ENCODE measurements at regions not wholly inside any gene's neighbourhood (a gene's known extent, or its start where the extent isn't known, plus 50 kb on each side); places are given as distances from the start of the nearest gene placed in this dataset.

DNA sequence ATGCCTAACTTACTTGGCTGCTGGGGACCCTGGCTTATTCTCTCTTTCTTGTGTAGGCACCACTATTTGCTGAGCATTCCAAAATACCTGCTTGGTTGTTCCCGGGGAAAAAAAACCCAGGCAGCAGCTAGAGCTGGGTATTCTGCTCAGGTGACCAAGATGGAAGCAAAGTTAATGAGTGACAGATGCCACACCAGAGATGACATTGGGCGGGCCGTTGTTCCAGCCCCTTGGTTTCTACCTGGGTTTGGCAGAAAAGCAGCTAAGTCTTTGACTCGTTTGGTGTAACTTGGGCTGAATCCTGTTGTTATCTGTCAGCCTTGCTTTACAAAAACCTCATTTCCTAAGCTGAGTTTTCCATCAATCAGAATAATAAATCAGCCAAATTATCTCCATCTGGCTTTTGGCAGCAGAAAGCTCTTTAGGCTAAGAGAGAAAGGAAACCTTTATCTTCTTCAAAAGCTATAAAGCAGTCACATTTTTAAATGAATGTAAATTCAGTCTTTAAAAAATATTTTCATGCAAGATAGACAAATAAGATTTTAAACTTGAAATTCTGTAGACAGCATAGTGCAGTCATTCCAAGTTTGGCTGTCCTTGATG lies 202.0 kb upstream of the GMDS start:
- H3K27ac ChIP-seq, result no peak overlapping the region
- H3K36me3 ChIP-seq (replicated peaks), result no peaks in the 10 kb centered on the region
- no peaks in the 10 kb centered on the region for H3K27me3 ChIP-seq (replicated peaks)
- in situ Hi-C loops (cut with HindIII; ENCODE audit: low pct_ligation_motif_present, low sequenced_read_pairs), result no loop called here
- DNase-seq, result no peak
- TF ChIP-seq CTCF (IDR thresholded peaks at IDR 0.05; ENCODE audit: low read depth, low read length, missing control alignments), result no peak
- no peak overlapping the region for H3K4me3 ChIP-seq (ENCODE audit: low read depth, low read length)

GRCh38 chr6:2441601-2442475 lies 196.4 kb upstream of the GMDS start:
- Histone ChIP-seq H3K27ac (no peak overlapping the region), H3K36me3 (replicated peaks) (no peaks in the 10 kb centered on the region), H3K27me3 (replicated peaks) (no peaks in the 10 kb centered on the region), H3K4me3 (ENCODE audit: low read depth, low read length) (no peak overlapping the region)
- DNase-seq, result no peak
- TF ChIP-seq CTCF (IDR thresholded peaks at IDR 0.05; ENCODE audit: low read depth, low read length, missing control alignments), result no peak
- in situ Hi-C loops (cut with HindIII; ENCODE audit: low pct_ligation_motif_present, low sequenced_read_pairs), result no loop called here

- Histone ChIP-seq H3K4me3 (ENCODE audit: low read depth, low read length) (no peak overlapping the region), H3K36me3 (replicated peaks) (no peaks in the 10 kb centered on the region), H3K27me3 (replicated peaks) (no peaks in the 10 kb centered on the region), H3K27ac (no peak overlapping the region)
- DNase-seq, result no peak
- no peak for TF ChIP-seq CTCF (IDR thresholded peaks at IDR 0.05; ENCODE audit: low read depth, low read length, missing control alignments)
- in situ Hi-C loops (cut with HindIII; ENCODE audit: low pct_ligation_motif_present, low sequenced_read_pairs), result no loop called here
Measured at GRCh38 chr6:2440516-2440915, 195.1 kb upstream of the GMDS start.

DNA sequence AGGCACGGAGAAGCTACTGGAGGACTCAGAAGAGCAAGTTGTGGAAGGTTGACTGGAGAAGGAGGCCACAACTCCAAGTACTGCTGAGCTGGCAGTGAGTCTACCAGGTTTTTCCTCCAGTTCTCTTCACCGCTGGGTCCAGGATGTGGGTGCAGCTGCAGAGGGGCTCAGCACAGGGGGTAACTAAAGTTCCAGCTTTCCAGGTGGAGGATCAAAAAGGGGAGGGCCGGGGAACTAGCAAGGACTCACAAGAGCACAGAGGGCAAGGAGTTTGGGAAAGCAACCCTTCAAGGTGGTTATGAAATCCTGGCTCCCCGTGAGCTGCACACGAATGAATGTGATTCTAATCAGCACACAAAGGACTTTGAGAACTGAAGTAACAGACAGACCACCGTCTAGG lies 194.2 kb upstream of the GMDS start:
- in situ Hi-C loops (cut with HindIII; ENCODE audit: low pct_ligation_motif_present, low sequenced_read_pairs), result no loop called here
- H3K27ac ChIP-seq, result no peak overlapping the region
- H3K27me3 ChIP-seq (replicated peaks), result no peaks in the 10 kb centered on the region
- DNase-seq, result no peak
- TF ChIP-seq CTCF (IDR thresholded peaks at IDR 0.05; ENCODE audit: low read depth, low read length, missing control alignments), result no peak
- no peaks in the 10 kb centered on the region for H3K36me3 ChIP-seq (replicated peaks)
- H3K4me3 ChIP-seq (ENCODE audit: low read depth, low read length), result no peak overlapping the region

GRCh38 chr6:2439082-2439481 lies 193.7 kb upstream of the GMDS start:
- no peaks in the 10 kb centered on the region for H3K36me3 ChIP-seq (replicated peaks)
- H3K4me3 ChIP-seq (ENCODE audit: low read depth, low read length), result no peak overlapping the region
- H3K27me3 ChIP-seq (replicated peaks), result no peaks in the 10 kb centered on the region
- no peak for TF ChIP-seq CTCF (IDR thresholded peaks at IDR 0.05; ENCODE audit: low read depth, low read length, missing control alignments)
- DNase-seq, result no peak
- in situ Hi-C loops (cut with HindIII; ENCODE audit: low pct_ligation_motif_present, low sequenced_read_pairs), result no loop called here
- H3K27ac ChIP-seq, result no peak overlapping the region
